ENCODE measurements at regions not wholly inside any gene's neighbourhood (a gene's known extent, or its start where the extent isn't known, plus 50 kb on each side); places are given as distances from the start of the nearest gene placed in this dataset.

DNA sequence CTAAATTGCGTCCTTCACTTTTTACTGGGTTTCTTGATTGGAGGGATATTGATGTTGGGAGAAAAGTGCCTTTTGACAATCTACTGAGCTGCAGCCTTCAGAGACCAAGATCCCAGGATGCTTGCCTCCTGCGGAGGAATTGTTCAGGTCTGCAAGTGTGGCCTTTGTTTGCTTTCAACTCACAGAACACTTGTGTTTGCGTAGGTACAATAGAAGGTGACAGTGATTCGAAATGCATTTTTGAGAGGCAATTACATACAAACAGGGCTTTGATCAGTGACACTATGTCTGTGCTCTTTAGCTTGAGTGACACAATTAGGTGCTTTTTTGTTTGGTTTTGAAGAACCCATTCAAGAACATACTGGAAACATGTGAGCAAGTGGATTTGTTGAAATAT lies 600.6 kb downstream of the QKI start:
- DNase-seq (ENCODE audit: low spot score) (no peak), ATAC-seq (no peak)

GRCh38 chr6:164014346-164015087 lies 600.0 kb downstream of the QKI start:
- ATAC-seq: no peak
- DNase-seq (ENCODE audit: low spot score): no peak

DNA sequence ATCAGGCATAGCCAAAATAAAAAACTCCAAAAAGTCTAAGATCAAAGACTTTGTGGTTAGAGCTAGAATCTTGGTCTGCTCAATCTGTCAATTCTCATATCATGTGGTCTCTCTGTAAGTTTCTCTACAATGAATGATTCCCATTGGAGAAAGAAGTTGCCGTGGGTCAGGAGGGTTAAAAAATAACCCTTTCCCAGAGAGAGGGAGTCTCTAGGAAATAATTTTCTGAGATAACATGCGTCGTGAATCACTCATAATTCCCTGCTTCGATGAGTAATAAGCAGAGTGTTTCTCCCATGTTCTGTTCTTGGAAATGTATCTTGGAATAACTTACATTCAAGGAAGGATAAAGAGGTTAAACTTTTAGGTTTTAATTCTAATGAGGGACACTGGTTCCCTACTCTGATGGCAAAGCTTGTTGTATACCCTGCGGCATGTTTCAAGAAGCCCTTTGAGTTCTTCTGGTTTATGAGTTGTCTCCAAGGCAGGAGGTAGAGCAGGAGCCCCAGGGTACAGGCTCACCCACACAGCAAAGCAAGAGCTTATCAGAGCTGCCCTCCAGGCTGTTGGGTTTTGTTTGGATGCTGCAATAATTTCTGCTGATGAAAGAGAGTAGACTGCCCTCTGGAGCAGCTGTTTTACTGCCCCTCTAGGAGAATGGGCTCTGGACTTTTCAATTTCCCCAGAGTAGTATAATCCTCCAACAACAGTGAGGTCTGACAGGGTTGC lies 599.1 kb downstream of the QKI start:
- no peak for ATAC-seq
- no peak for DNase-seq (ENCODE audit: low spot score)

DNA sequence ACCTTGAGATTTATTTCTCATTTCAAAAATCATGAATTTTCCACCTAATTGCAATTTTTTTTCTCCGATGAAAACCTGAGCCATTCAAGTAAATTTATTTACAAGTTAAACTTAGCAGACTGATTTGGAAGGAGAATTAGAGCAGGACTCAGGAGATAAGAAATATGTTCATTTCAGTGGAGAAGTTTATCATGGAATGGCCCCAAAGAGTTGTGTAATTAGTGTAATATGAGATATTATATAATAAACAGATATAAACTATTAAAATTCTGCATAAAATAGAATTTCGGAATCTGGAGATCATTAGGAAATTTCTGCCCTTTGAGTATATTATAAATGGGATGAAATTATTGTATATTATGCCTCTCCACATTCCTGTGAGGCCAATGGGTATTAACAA lies 596.8 kb downstream of the QKI start:
- DNase-seq (ENCODE audit: low spot score): no peak
- ATAC-seq: no peak

- DNase-seq (ENCODE audit: low spot score): no peak
- no peak for ATAC-seq
Measured at GRCh38 chr6:164010441-164011103, 596.1 kb downstream of the QKI start.

DNA sequence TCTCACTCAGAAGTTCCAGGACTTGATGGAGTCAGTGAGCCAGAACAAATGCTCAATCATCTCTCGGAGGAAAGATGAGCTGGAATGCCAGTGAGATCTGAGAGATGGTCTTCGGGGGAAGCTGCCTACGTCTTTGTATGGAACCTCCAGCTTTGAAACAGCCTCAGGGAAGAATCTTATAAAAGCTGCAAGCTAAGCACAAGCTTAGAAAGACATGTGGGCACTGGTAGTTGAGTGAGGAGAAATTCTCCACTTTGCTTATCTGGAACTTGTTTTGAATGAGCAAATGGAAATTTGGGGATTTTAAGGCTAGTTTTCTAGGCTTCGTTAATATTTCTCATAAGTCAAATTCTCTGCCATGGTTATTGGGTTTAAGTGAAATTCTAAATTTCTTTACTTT lies 594.4 kb downstream of the QKI start:
- no peak for DNase-seq (ENCODE audit: low spot score)
- no peak for ATAC-seq

GRCh38 chr6:164007881-164008280 lies 593.4 kb downstream of the QKI start:
- ATAC-seq (no peak), DNase-seq (ENCODE audit: low spot score) (no peak)

GRCh38 chr6:164006459-164006858 lies 591.9 kb downstream of the QKI start:
- no peak for DNase-seq (ENCODE audit: low spot score)
- no peak for ATAC-seq

DNA sequence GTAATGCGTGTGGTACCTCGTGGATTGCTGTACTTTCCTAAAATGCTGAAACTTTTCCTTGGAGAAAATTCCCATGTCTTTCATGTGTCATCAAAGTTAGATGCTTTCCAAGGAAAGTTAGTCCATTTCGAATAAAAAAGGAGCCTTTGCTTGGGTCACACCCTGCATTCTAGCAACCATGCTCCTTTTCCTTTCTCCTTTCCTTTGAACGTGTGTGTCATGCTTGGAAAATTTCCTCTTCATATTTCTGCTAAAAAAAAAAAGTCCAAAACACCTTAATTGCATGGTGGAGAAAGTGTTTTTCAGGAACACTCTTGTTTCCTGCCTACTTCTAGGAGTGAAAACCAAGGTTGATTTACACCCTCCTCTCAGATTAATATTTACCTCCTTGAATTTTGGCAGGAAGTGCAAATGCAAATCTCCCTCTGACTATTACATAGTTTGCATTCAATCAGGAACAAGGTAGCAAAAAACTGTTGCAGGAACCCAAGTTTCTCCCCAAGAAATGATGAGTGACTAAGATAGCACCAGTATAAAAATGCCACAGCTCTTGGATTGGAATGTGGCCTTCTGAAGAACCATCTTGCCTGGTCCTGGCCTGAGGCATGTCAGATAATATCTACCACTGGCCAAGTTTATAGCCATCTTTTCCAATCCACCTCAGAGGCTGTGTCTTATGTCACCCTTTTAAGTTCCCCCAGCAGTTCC lies 590.6 kb downstream of the QKI start:
- no peak for ATAC-seq
- DNase-seq (ENCODE audit: low spot score): no peak

- ATAC-seq (no peak), DNase-seq (ENCODE audit: low spot score) (no peak)
Measured at GRCh38 chr6:164000276-164000675, 585.8 kb downstream of the QKI start.

GRCh38 chr6:163999475-164000125 lies 585.1 kb downstream of the QKI start:
- ATAC-seq (no peak), DNase-seq (ENCODE audit: low spot score) (no peak)

- DNase-seq (ENCODE audit: low spot score): no peak
- no peak for ATAC-seq
Measured at GRCh38 chr6:163998496-163998895, 584.0 kb downstream of the QKI start.

DNA sequence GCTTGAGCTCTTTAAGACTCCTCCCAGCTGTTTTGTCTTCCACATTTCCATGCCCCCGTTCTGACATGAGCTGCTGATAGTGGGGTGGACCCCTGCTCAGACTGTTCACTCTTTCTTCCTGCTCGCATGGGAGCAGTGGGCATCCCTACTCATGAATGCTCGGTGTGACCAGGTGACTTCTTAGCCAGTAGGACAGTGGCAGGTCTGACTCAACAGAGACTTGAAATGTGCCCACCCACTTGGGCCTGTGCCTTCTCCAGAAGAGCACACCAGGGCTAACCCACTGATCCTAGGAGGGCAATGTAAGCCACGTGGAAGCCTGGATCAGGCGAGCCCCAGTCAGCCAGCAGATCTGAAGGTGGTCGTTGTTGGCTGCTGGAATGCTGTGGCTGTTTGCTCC lies 582.0 kb downstream of the QKI start:
- no peak for ATAC-seq
- DNase-seq (ENCODE audit: low spot score): no peak

DNA sequence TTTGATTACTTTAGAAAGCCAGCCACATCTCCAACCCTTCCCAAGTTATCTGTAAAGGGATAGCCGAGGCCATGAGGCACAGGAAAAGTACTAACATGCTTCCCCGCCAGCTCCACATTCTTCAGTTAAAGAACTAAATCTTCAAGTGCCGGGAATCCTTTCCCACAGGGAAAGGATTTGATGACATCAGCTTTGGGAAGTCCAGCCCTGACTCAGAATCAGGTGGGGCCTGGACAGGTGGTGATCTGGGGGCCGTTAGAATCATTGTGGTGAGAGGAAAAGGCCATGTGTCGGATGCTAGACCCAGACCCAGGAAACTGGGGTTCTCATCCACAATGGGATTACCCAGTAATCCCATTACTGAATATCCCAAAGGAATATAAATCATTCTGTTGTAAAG lies 580.0 kb downstream of the QKI start:
- ATAC-seq (no peak), DNase-seq (ENCODE audit: low spot score) (no peak)

- DNase-seq (ENCODE audit: low spot score) (no peak), ATAC-seq (no peak)
Measured at GRCh38 chr6:163992701-163993100, 578.2 kb downstream of the QKI start.

DNA sequence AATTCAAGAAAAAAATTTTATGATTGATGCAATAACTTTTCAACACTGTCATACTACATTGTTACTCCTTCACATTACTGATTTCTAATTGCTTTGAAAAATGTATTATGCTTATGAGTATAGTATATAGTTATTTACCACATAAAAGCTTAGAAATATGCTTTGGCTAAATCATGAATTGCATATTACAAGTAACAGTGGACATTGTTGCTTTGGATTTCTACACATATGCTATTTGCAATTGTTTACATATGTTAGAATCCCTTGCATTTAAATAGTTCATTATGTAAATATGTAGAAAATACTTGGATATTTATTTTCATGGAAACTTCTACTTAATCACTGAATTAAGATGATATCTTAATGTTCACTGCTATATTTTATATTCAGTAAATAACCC lies 577.5 kb downstream of the QKI start:
- ATAC-seq (no peak), DNase-seq (ENCODE audit: low spot score) (no peak)

- DNase-seq (ENCODE audit: low spot score) (no peak), ATAC-seq (no peak)
Measured at GRCh38 chr6:163991321-163991720, 576.8 kb downstream of the QKI start.

GRCh38 chr6:163986313-163986712 lies 571.8 kb downstream of the QKI start:
- no peak for ATAC-seq
- no peak for DNase-seq (ENCODE audit: low spot score)

DNA sequence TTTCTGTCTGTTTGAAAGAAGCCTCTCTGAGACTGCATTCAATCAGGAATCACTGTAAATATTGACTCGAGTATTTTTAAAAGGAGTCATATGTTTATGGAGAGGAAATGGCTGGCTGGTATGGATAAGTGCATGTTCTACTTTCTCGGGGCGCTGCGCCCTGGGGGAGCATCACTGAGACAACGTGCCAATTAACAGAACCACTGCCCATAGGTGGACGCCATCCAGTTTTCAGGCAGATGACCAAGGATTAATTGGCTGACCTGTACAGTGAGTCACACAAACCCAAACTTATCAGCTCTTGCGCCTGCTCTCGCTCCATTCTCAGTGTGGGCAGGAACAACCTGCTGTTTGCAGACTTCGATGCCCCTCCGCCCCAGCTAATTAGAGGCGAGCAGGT lies 571.2 kb downstream of the QKI start:
- no peak for ATAC-seq
- DNase-seq (ENCODE audit: low spot score): no peak

DNA sequence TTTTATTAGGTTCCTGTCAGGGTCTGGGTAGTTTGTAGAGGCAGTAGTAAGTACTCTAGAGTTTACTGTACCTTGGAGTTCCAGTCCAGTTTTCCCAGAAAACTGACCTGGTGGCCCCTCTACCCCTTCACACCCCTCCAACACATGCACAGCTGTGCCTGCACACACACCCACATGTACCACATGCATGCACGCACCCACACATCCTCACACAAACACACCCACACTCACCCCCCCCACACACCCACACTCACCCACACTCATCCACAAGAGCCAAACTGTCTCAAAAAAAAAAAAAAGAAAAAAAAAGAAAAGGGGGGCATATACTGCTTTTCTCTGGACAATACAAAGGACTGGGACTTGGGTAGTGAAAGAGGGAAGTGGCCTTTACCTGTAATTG lies 570.5 kb downstream of the QKI start:
- ATAC-seq (no peak), DNase-seq (ENCODE audit: low spot score) (no peak)

All from left lobe of liver (tissue), 2 donors.